HG02840 (cell line): ENCODE measurements at regions not wholly inside any gene's neighbourhood (a gene's known extent, or its start where the extent isn't known, plus 50 kb on each side); places are given as distances from the start of the nearest gene placed in this dataset.

Source experiments
- ATAC-seq: cut with Tn5 transposase; IDR thresholded peaks from one replicate; pipeline ENCODE4 v1.9.1; 2021; ENCODE audit warnings: mild to moderate bottlenecking, moderate library complexity, moderate number of reproducible peaks; ENCODE audit not compliant: unreplicated experiment, low FRiP score

- ATAC-seq = no peak
These were observed 280.5 kb upstream of the PPP2R2D start for GRCh38 chr10:131620314-131620713.

- ATAC-seq = no peak
These were observed 279.9 kb upstream of the PPP2R2D start for GRCh38 chr10:131620904-131621303.

- ATAC-seq = no peak
These were observed 278.8 kb upstream of the PPP2R2D start for GRCh38 chr10:131621784-131622624.

- no peak for ATAC-seq
These were observed 275.8 kb upstream of the PPP2R2D start for GRCh38 chr10:131625041-131625440.

- ATAC-seq = no peak
These were observed 274.5 kb upstream of the PPP2R2D start for GRCh38 chr10:131626274-131626673.

GRCh38 chr10:131629026-131629770 lies 271.6 kb upstream of the PPP2R2D start:
- no peak for ATAC-seq

- ATAC-seq = no peak
These were observed 270.0 kb upstream of the PPP2R2D start for GRCh38 chr10:131630772-131631258.

- no peak for ATAC-seq
These were observed 269.2 kb upstream of the PPP2R2D start for GRCh38 chr10:131631619-131632018.

- no peak for ATAC-seq
These were observed 265.2 kb upstream of the PPP2R2D start for GRCh38 chr10:131635564-131636015.

GRCh38 chr10:131636116-131636515 lies 264.7 kb upstream of the PPP2R2D start:
- no peak for ATAC-seq

GRCh38 chr10:131636841-131637724 lies 263.7 kb upstream of the PPP2R2D start:
- ATAC-seq = no peak

- no peak for ATAC-seq
These were observed 262.5 kb upstream of the PPP2R2D start for GRCh38 chr10:131638049-131638879.

GRCh38 chr10:131638880-131639278 lies 261.9 kb upstream of the PPP2R2D start:
- ATAC-seq = no peak

- ATAC-seq = no peak
These were observed 260.7 kb upstream of the PPP2R2D start for GRCh38 chr10:131640045-131640644.

GRCh38 chr10:131641231-131641630 lies 259.6 kb upstream of the PPP2R2D start:
- peak; percentile 98 for ATAC-seq

GRCh38 chr10:131641898-131642297 lies 258.9 kb upstream of the PPP2R2D start:
- ATAC-seq = no peak

GRCh38 chr10:131642966-131643365 lies 257.8 kb upstream of the PPP2R2D start:
- ATAC-seq = no peak

GRCh38 chr10:131644289-131644688 lies 256.5 kb upstream of the PPP2R2D start:
- no peak for ATAC-seq
